C4-2B (cell line): ENCODE measurements at regions not wholly inside any gene's neighbourhood (a gene's known extent, or its start where the extent isn't known, plus 50 kb on each side); places are given as distances from the start of the nearest gene placed in this dataset.

Experiments used
- CTCF ChIP-seq: fragments of 450-650 bp; conservative IDR thresholded peaks from 2 replicates; pipeline ENCODE4 v1.5.1; 2017; ENCODE audit warnings: mild to moderate bottlenecking
- ZFX ChIP-seq: fragments of 450-650 bp; IDR thresholded peaks from 2 replicates; pipeline ENCODE4 v1.6.1; 2017

GRCh38 chr5:109986726-109987125, 297.0 kb downstream of the MAN2A1 start:
- TF ChIP-seq CTCF (no peak), ZFX (no peak)
